DMS53 (cell line): ENCODE measurements at regions not wholly inside any gene's neighbourhood (a gene's known extent, or its start where the extent isn't known, plus 50 kb on each side); places are given as distances from the start of the nearest gene placed in this dataset.

ENCODE experiments used
- DNase-seq: peaks from one replicate; lab custom pipeline; 2025; lab: John Stamatoyannopoulos, UW

DNA sequence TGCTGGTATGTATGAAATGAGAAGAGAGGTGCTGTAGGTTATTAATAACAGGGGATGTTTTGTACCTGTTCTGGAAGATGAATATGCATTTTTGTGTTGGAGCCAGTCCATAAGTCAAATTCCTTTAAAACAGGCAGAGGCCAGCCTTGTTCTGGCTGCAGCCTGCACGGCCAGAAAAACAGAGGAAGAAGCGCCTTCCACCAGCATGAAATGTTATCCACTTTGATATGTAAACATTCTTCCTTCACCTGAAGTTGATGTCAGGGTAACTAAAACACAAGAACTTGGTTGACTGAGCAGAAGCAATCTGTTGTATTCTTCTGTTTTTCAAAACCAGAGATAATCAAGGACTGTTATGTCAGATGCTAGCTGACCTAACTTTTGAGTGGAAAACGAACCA, 237.9 kb upstream of the PLEKHG7 start:
- DNase-seq: no peak

- no peak for DNase-seq
Measured at GRCh38 chr12:92463171-92463570, 239.6 kb upstream of the PLEKHG7 start.

DNA sequence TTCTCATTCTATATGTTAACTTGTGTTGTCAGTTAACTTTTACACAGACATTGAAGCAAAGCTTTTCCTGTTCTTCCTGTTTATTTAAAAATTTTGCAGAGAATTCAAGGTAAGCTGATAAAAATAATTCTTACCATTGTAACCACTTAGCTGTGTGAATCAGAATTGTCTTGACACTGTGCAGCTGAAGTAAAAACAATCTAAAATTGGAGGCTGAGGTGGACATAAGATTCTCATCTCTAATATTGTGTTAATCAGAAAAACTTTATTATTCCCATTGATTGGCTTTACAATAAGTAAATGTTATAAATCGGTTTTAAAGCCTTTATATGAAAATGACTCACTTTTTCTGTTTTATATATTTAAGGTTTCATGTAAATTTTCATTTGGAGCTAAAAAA, 240.3 kb upstream of the PLEKHG7 start:
- DNase-seq: no peak

GRCh38 chr12:92462049-92462448, 240.7 kb upstream of the PLEKHG7 start:
- DNase-seq: no peak

GRCh38 chr12:92459850-92460249, 242.9 kb upstream of the PLEKHG7 start:
- DNase-seq: no peak

- DNase-seq: no peak
Measured at GRCh38 chr12:92458996-92459395, 243.8 kb upstream of the PLEKHG7 start.

DNA sequence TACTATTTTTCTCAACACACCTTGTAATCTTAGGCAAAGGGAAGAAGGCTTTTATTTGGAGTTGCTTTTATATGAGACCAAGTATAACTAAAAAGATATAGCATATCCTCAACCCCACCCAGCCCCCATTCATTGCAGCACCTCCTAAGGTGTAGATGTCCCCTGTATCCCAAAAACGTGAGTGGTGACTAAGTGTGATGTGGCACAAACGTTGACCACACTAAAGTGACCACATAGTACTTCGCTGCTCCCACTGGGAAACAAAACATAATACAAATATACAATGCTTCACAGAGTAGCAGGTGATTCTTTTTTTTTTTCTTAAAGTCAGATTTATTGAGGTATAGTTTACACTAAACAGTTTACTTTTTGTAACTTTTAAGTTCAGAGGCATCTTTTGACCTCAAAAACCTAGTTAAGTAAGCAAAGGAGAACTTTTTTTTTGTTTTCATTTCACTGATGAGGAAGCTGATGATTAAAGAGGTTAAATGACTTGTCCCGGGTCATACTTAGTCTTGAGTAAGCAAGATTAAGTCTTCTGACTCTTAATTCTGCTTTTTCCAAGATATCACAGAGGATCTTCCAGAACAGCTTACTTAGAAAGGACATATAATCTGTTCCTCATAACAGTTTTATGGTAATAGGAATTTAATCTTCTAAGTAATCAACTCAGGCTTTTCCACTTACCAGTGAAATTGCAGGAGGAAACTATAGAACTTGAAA, 245.2 kb upstream of the PLEKHG7 start:
- no peak for DNase-seq

GRCh38 chr12:92452763-92453162, 250.0 kb upstream of the PLEKHG7 start:
- peak; percentile 61 for DNase-seq

DNA sequence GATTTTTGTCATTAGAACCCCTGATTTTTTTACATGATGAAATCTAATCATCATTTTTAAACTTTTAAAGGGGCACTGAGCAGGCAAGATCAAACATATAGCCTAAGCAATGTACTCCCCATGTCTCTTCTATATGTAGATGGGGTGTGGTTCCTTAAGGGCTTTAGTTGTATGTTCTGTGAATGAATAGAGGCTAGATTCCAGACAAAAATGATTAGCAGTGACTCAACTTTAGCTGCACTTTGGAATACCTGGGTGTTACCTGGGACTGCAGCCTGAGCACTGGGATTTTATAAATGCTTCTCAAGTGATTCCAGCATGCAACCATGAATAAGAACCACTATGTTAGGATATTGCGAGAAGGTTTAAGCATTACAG, 256.7 kb upstream of the PLEKHG7 start:
- DNase-seq: no peak

DNA sequence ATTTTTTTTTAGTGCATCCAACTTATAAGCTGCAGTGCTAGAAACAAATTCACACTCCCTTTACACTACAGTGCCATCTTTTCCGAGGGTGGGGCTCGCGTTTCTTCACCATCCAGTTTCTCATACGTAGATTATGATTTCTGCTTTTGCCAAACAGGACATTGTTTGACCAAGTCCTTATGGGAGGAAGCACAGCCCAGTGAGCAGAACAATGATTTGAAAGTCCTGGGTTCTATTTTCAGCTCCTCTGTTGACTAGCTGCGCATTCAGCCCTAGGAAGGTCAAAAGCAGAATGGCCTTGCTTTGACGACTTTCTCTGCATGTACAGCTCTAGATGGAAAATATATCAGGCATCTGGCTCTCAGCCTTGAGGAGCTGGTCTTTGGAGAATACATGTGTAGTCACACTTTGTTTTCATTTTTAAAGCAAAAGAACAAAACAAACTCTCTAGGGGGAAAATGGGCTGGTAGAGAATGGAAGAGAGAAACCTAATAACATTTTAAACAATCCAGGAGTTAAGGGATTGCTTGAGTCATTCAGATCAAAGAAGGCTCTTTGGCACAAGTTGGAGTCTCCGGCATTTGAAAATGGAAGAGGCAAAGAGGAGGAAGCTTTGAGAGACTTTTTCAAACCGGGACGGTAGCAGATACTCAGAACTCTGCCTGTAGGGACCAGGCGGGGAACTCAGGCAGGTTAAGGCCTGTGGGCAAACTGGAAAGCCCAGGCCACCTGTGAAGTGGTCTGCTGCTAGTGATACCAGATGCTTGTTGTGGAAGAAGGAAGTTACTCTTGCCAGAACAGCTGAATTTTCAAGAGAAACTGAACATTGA, 257.3 kb upstream of the PLEKHG7 start:
- DNase-seq: peak; percentile 17

DNA sequence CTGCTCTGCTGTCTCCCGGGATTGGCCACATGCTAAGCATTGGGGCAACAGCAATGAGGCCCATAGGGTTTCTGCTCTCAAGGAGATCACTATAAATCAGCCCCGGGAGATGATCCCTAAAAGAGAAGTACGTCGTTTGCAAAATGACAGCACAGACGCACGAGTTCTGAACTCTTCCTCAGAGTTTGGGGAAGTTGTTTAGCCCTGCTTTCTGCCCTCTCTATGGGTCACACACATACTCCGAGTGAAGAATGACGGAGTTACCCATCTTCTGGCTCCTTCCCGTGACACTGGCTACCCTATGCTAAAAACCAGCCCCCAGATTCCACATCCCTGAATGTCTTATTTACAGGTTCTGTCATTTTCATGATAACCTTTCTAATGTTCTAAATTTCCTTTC, 258.0 kb upstream of the PLEKHG7 start:
- no peak for DNase-seq

- DNase-seq: no peak
Measured at GRCh38 chr12:92442782-92443181, 260.0 kb upstream of the PLEKHG7 start.

DNA sequence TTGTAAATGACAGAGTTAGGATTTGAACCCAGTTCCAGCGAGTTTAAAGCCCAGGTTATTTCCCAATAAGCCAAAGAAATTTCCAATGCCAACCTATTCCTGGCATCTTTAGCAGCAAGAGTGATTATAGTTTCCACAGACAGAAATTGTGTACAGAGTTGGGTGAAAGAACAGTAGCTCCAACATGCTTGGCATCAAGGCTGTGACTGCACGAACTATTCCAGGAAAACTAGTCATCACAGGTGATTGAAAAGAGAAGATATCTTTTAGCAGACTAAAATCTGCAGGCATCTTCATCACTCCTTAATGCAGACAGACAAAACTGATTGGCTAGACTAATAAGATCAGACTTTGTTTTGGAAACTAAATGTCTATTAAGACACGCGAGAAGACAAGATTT, 262.7 kb upstream of the PLEKHG7 start:
- no peak for DNase-seq

- no peak for DNase-seq
Measured at GRCh38 chr12:92439420-92439805, 263.4 kb upstream of the PLEKHG7 start.

GRCh38 chr12:92438641-92439419, 264.0 kb upstream of the PLEKHG7 start:
- no peak for DNase-seq

DNA sequence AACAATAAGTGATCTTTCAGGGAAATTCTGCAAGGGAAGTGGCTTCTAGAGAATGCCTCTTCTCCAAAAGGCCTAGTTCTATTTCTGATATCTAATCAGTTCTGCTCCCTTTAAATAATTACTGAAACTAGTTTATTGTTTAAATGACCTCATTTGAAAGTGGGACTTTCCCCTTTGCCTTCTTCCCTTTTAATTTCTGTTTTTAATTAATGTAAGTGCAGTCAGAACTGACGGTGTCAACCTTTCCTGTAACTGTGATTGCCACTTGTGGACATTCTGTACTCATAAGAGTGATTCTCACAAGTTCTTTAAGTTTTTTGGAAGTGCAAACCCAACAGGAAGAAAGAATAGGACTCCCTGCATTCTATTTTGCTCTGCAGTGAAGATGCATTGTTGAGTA, 265.3 kb upstream of the PLEKHG7 start:
- no peak for DNase-seq

- DNase-seq: no peak
Measured at GRCh38 chr12:92436856-92437255, 265.9 kb upstream of the PLEKHG7 start.

DNA sequence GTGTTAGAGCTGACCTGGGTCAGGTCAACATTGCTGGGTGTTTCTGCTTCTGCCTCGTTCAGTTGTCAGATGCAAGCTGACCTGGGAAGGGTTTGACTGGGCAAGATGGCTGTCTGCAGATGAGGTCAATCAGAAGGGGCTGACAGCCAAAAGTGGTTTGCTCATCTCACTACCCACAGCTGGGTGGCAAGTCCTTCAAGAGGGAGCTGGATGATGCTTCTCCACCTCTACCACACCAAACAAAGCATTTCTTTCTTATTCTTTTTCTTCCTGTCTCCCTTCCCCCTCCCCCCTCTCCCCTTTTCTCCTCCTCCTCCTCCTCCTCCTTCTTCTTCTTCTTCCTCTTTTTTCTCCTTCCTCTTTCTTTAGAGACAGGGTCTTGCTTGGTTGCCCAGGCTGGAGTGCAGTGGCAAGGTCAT, 268.2 kb upstream of the PLEKHG7 start:
- DNase-seq: no peak

GRCh38 chr12:92432724-92433441, 269.9 kb upstream of the PLEKHG7 start:
- DNase-seq: no peak

- no peak for DNase-seq
Measured at GRCh38 chr12:92431146-92431545, 271.6 kb upstream of the PLEKHG7 start.

DNA sequence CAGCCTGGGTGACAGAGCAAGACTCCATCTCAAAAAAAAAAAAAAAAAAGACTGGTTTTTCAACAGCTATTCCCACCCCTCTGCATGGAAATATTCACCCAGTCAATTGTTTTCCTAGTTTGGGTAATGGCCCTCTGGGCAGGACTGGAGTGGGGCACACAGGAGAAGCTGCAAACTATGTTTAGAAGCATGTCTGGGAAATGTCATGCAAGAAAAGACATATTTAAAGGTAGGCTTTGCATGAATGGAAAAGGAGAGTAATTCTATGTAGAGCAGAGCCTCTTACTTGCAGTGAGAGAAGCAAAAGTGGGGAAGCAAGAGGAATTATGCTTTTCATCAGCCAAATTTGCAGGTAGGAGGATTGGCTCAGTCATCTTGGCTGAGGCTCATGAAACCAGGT, 276.5 kb upstream of the PLEKHG7 start:
- no peak for DNase-seq

GRCh38 chr12:92425165-92425564, 277.6 kb upstream of the PLEKHG7 start:
- DNase-seq: no peak
